GM12878 (cell line): ENCODE measurements at regions not wholly inside any gene's neighbourhood (a gene's known extent, or its start where the extent isn't known, plus 50 kb on each side); places are given as distances from the start of the nearest gene placed in this dataset.

ENCODE experiments used
- ATAC-seq: fragments of 200-7000 bp; cut with Tn5 transposase; 3 replicates; pipeline ENCODE4 v1.9.1; 2020; ENCODE audit warnings: mild to moderate bottlenecking, moderate library complexity
- BruUV-seq: library from RNA; stranded (reverse); fragments of 400-500 nt; replicated peaks from 2 replicates; lab custom pipeline; 2021; lab: Mats Ljungman, UMichigan
- CTCF ChIA-PET: fragments of 300-600 bp; sonication (Branson Sonifier 250); formaldehyde crosslinking; extraction: SDS; loops from one replicate; lab custom pipeline; 2021; ENCODE audit warnings: inconsistent platforms; lab: Yijun Ruan, JAX
- POLR2A ChIA-PET: fragments of 350-600 bp; formaldehyde crosslinking; extraction: SDS; loops from one replicate; lab custom pipeline; 2021; ENCODE audit warnings: inconsistent platforms; lab: Charles Lee
- RAD21 ChIA-PET: fragments of 300-600 bp; sonication (Branson Sonifier 250); formaldehyde crosslinking; loops from one replicate; lab custom pipeline; 2023; ENCODE audit warnings: antibody characterized with exemption; ENCODE audit not compliant: unreplicated experiment; lab: Charles Lee
- SMC1A ChIA-PET: fragments of 300-600 bp; sonication (Branson Sonifier 250); formaldehyde crosslinking; loops from one replicate; lab custom pipeline; 2023; ENCODE audit not compliant: unreplicated experiment, uncharacterized antibody; lab: Charles Lee
- DNase-seq: peaks from one replicate; pipeline ENCODE4 v3.0.0-alpha.2; 2011; ENCODE audit warnings: low read depth, low spot score
- FAIRE-seq: peaks from 3 replicates; lab custom pipeline; 2011; peaks lifted over from hg19 to GRCh38; lab: Jason Lieb, UNC
- H2AFZ ChIP-seq: 2 replicates; pipeline ENCODE4 v1.6.0; 2011; ENCODE audit warnings: low read depth, low read length, control low read depth; ENCODE audit not compliant: control insufficient read depth
- H3K27ac ChIP-seq: 2 replicates; pipeline ENCODE4 v1.5.1; 2011; ENCODE audit warnings: control low read depth; ENCODE audit not compliant: control insufficient read depth, insufficient read depth
- H3K27me3 ChIP-seq, 2 experiments: replicated peaks in 1 of 2; 2 replicates each; pipeline versions ENCODE4 v1.6.0 to v1.6.1; 2011; ENCODE audit warnings: low read length in 1 of 2; ENCODE audit not compliant: control insufficient read depth in 2 of 2, insufficient read depth in 2 of 2
- H3K36me3 ChIP-seq, 2 experiments: 2 replicates each; pipeline ENCODE4 v1.5.1; 2011; ENCODE audit warnings: low read length in 1 of 2; ENCODE audit not compliant: control insufficient read depth in 2 of 2, insufficient read depth in 2 of 2
- H3K4me1 ChIP-seq: 2 replicates; pipeline ENCODE4 v1.6.1; 2011; ENCODE audit warnings: mild to moderate bottlenecking, low read length, moderate library complexity, mixed read lengths; ENCODE audit not compliant: control insufficient read depth, insufficient read depth
- H3K4me2 ChIP-seq: 2 replicates; pipeline ENCODE4 v1.6.0; 2011; ENCODE audit warnings: control low read depth; ENCODE audit not compliant: control insufficient read depth, insufficient read depth
- H3K4me3 ChIP-seq: fragments of 200-600 bp; sonication (generic); 2 replicates; pipeline ENCODE4 v1.5.1; 2016
- H3K79me2 ChIP-seq: 2 replicates; pipeline ENCODE4 v1.6.0; 2011; ENCODE audit warnings: low read length; ENCODE audit not compliant: control insufficient read depth, insufficient read depth
- H3K9ac ChIP-seq: 2 replicates; pipeline ENCODE4 v1.8.0; 2011; ENCODE audit warnings: low read length, control low read depth, mixed read lengths; ENCODE audit not compliant: control insufficient read depth, insufficient read depth
- H3K9me3 ChIP-seq: replicated peaks from 3 replicates; pipeline ENCODE4 v1.5.1; 2011; ENCODE audit warnings: mild to moderate bottlenecking, low read length; ENCODE audit not compliant: control insufficient read depth, insufficient read depth
- H4K20me1 ChIP-seq: 2 replicates; pipeline ENCODE4 v1.6.0; 2011; ENCODE audit not compliant: control insufficient read depth, insufficient read depth
- CREB1 ChIP-seq: IDR thresholded peaks from 2 replicates; pipeline ENCODE4 v1.6.1; 2012; ENCODE audit warnings: low read depth, mild to moderate bottlenecking, inconsistent platforms
- DPF2 ChIP-seq: fragments of 450-650 bp; IDR thresholded peaks from 2 replicates; pipeline ENCODE4 v1.6.1; 2017; ENCODE audit warnings: mild to moderate bottlenecking
- EP300 ChIP-seq, 2 experiments: fragments of 150-350 bp in 1 of 2; IDR thresholded peaks; 2 replicates each; pipeline ENCODE4 v1.6.1; 2011 to 2012; ENCODE audit warnings: low read depth in 2 of 2, low read length in 2 of 2, borderline replicate concordance in 1 of 2, improper control_type of control experiment in 1 of 2, inconsistent platforms in 1 of 2; ENCODE audit not compliant: control insufficient read depth in 1 of 2
- EZH2 ChIP-seq: IDR thresholded peaks from 2 replicates; pipeline ENCODE4 v1.6.1; 2012; ENCODE audit warnings: low read depth, mild to moderate bottlenecking, control low read depth, inconsistent platforms, low read length, borderline replicate concordance; ENCODE audit not compliant: control insufficient read depth
- FOXK2 ChIP-seq: fragments of 450-650 bp; IDR thresholded peaks from 2 replicates; pipeline ENCODE4 v1.6.1; 2017; ENCODE audit warnings: mild to moderate bottlenecking, moderate library complexity
- JUNB ChIP-seq: IDR thresholded peaks from 2 replicates; pipeline ENCODE4 v1.6.1; 2016; ENCODE audit warnings: antibody characterized with exemption, mild to moderate bottlenecking
- MYB ChIP-seq: fragments of 150-350 bp; IDR thresholded peaks from 2 replicates; pipeline ENCODE4 v1.6.1; 2014; ENCODE audit warnings: mild to moderate bottlenecking, low read depth, low read length, borderline replicate concordance
- NFXL1 ChIP-seq: fragments of 450-650 bp; IDR thresholded peaks from 2 replicates; pipeline ENCODE4 v1.6.1; 2017; ENCODE audit warnings: antibody characterized with exemption, mild to moderate bottlenecking, borderline replicate concordance
- NR2C2 ChIP-seq: IDR thresholded peaks from 2 replicates; pipeline ENCODE4 v1.6.1; 2011; ENCODE audit warnings: borderline replicate concordance, low read depth; ENCODE audit not compliant: control insufficient read depth, insufficient read length
- PAX5 ChIP-seq: IDR thresholded peaks from 2 replicates; pipeline ENCODE4 v1.6.1; 2011; ENCODE audit warnings: low read depth, low read length, borderline replicate concordance
- POLR2AphosphoS2 ChIP-seq: IDR thresholded peaks from 2 replicates; pipeline ENCODE4 v1.6.1; 2011; ENCODE audit warnings: low read depth, mild to moderate bottlenecking, low read length, improper control_type of control experiment, moderate library complexity
- PRDM15 ChIP-seq: fragments of 450-650 bp; formaldehyde crosslinking; IDR thresholded peaks from 2 replicates; pipeline ENCODE4 v1.4.0; 2020; ENCODE audit warnings: mild to moderate bottlenecking, moderate library complexity
- SMAD5 ChIP-seq: IDR thresholded peaks from 2 replicates; pipeline ENCODE4 v1.6.1; 2016; ENCODE audit warnings: antibody characterized with exemption, low read depth
- TARDBP ChIP-seq: IDR thresholded peaks from 2 replicates; pipeline ENCODE4 v1.6.1; 2016; ENCODE audit warnings: borderline replicate concordance
- ZBED1 ChIP-seq: IDR thresholded peaks from 2 replicates; pipeline ENCODE4 v1.6.1; 2016; ENCODE audit warnings: borderline replicate concordance
- ZBTB11 ChIP-seq: fragments of 450-650 bp; formaldehyde crosslinking; IDR thresholded peaks from 2 replicates; pipeline ENCODE4 v1.5.0; 2022; ENCODE audit warnings: mild to moderate bottlenecking, missing genetic modification characterization
- ZNF384 ChIP-seq: IDR thresholded peaks from 2 replicates; pipeline ENCODE4 v1.6.1; 2012; ENCODE audit warnings: low read depth, mild to moderate bottlenecking, low read length, improper control_type of control experiment, borderline replicate concordance
- ZSCAN29 ChIP-seq: fragments of 450-650 bp; IDR thresholded peaks from 2 replicates; pipeline ENCODE4 v1.6.1; 2017; ENCODE audit warnings: mild to moderate bottlenecking, moderate library complexity
- WGBS: methylation state at CpG from one replicate; pipeline ENCODE4 v1.1.6; 2016; ENCODE audit warnings: low lambda C conversion rate; ENCODE audit not compliant: insufficient replicate concordance, insufficient coverage; ENCODE audit errors: missing lambda C conversion rate; 5-methylcytosine and 5-hydroxymethylcytosine counted together
- in situ Hi-C: fragments of 300-500 bp; cut with MboI; formaldehyde crosslinking; loops from 9 replicates; pipeline ENCODE4 v1.14.3; 2018; ENCODE audit warnings: mixed read lengths
- intact Hi-C: fragments of 100-400 bp; cut with micrococcal nuclease; formaldehyde crosslinking; loops from one replicate; pipeline ENCODE4 v1.14.2; 2022; ENCODE audit not compliant: unreplicated experiment

GRCh38 chr6:144896871-144897270 lies 611.7 kb downstream of the UTRN start (continued):
- TF ChIP-seq ZBTB11 (CRISPR knock-in tag), result no peak
- no peak for TF ChIP-seq CREB1
- TF ChIP-seq MYB, result no peak
- TF ChIP-seq NR2C2, result no peak

GRCh38 chr6:144897441-144897921 lies 612.3 kb downstream of the UTRN start:
- H2AFZ ChIP-seq, result no peak overlapping the region
- RAD21 ChIA-PET, result no interaction called here
- in situ Hi-C loops, result no loop called here
- SMC1A ChIA-PET, result no interaction called here
- no peak overlapping the region for H3K4me3 ChIP-seq
- H3K9me3 ChIP-seq, result no peaks in the 10 kb centered on the region
- no TSS peak for BruUV-seq
- ATAC-seq (no peak), DNase-seq (no peak), FAIRE-seq (no peak)
- no peak overlapping the region for H3K9ac ChIP-seq
- no peak overlapping the region for H3K4me2 ChIP-seq
- H3K36me3 ChIP-seq, result no peaks in the 10 kb centered on the region
- intact Hi-C loops, result no loop called here
- H3K27ac ChIP-seq, result no peak overlapping the region
- no peak for TF ChIP-seq POLR2AphosphoS2
- no peak for TF ChIP-seq SMAD5
- no peak for TF ChIP-seq EZH2
- no peak for TF ChIP-seq PRDM15 (CRISPR knock-in tag)
- no peak for TF ChIP-seq FOXK2
- no peak for TF ChIP-seq ZBED1
- no peak for TF ChIP-seq ZNF384
- TF ChIP-seq ZSCAN29, result no peak
- no peak for TF ChIP-seq PAX5
- TF ChIP-seq JUNB, result no peak
- no peak for TF ChIP-seq TARDBP
- no peak for TF ChIP-seq DPF2
- TF ChIP-seq EP300 (IDR thresholded peaks at IDR 0.05; ENCODE audit: borderline replicate concordance in 1 of 2, control insufficient read depth in 1 of 2, low read depth in 2 of 2, low read length in 2 of 2), result no peak
- TF ChIP-seq NFXL1, result no peak
- no peaks in the 10 kb centered on the region for H4K20me1 ChIP-seq
- no peaks in the 10 kb centered on the region for H3K4me1 ChIP-seq
- no peaks in the 10 kb centered on the region for H3K79me2 ChIP-seq
- POLR2A ChIA-PET, result no interaction called here
- CTCF ChIA-PET, result no interaction called here
- peaks cover 0 to 2% of the 10 kb centered on the region in 2 experiments; a peak in 1 of 4 replicates for H3K27me3 ChIP-seq
- 41% methylated on average over 4 of the region's 4 CpGs for WGBS
